ENCODE measurements at regions not wholly inside any gene's neighbourhood (a gene's known extent, or its start where the extent isn't known, plus 50 kb on each side); places are given as distances from the start of the nearest gene placed in this dataset.
"Not testable (repeated sequence)": the region's sequence is repeated elsewhere in the genome, so short reads cannot be mapped to it uniquely, and the experiment has no call there.

- no peak for DNase-seq (ENCODE audit: low read depth in 1 of 2, low spot score in 1 of 2)
- no peak for TF ChIP-seq CTCF (IDR thresholded peaks at IDR 0.05; ENCODE audit: low read depth, low read length)
- Histone ChIP-seq H3K9me3 (ENCODE audit: low read depth) (no peaks in the 10 kb centered on the region), H3K4me3 (no peak overlapping the region), H3K27ac (no peak overlapping the region), H3K4me1 (ENCODE audit: low read depth) (no peaks in the 10 kb centered on the region), H3K27me3 (no peaks in the 10 kb centered on the region), H3K36me3 (no peaks in the 10 kb centered on the region)
Measured at GRCh38 chr11:101707477-101707876, 123.7 kb upstream of the TRPC6 start.

GRCh38 chr11:101706541-101706940 is 122.7 kb upstream of the TRPC6 start:
- H3K4me1 ChIP-seq (ENCODE audit: low read depth): no peaks in the 10 kb centered on the region
- no peak for DNase-seq (ENCODE audit: low read depth in 1 of 2, low spot score in 1 of 2)
- no peaks in the 10 kb centered on the region for H3K36me3 ChIP-seq
- H3K9me3 ChIP-seq (ENCODE audit: low read depth): no peaks in the 10 kb centered on the region
- H3K27me3 ChIP-seq: no peaks in the 10 kb centered on the region
- H3K4me3 ChIP-seq: no peak overlapping the region
- no peak overlapping the region for H3K27ac ChIP-seq
- no peak for TF ChIP-seq CTCF (IDR thresholded peaks at IDR 0.05; ENCODE audit: low read depth, low read length)

GRCh38 chr11:101705972-101706371 is 122.2 kb upstream of the TRPC6 start:
- Histone ChIP-seq H3K36me3 (no peaks in the 10 kb centered on the region), H3K27me3 (no peaks in the 10 kb centered on the region), H3K27ac (no peak overlapping the region), H3K4me1 (ENCODE audit: low read depth) (no peaks in the 10 kb centered on the region), H3K9me3 (ENCODE audit: low read depth) (no peaks in the 10 kb centered on the region), H3K4me3 (no peak overlapping the region)
- no peak for DNase-seq (ENCODE audit: low read depth in 1 of 2, low spot score in 1 of 2)
- TF ChIP-seq CTCF (IDR thresholded peaks at IDR 0.05; ENCODE audit: low read depth, low read length): no peak

GRCh38 chr11:101694869-101695268 is 111.1 kb upstream of the TRPC6 start:
- not testable (repeated sequence) for H3K9me3 ChIP-seq (ENCODE audit: low read depth); H3K27ac ChIP-seq; H3K4me3 ChIP-seq; H3K27me3 ChIP-seq; DNase-seq (ENCODE audit: low read depth in 1 of 2, low spot score in 1 of 2); H3K36me3 ChIP-seq; H3K4me1 ChIP-seq (ENCODE audit: low read depth)

DNA sequence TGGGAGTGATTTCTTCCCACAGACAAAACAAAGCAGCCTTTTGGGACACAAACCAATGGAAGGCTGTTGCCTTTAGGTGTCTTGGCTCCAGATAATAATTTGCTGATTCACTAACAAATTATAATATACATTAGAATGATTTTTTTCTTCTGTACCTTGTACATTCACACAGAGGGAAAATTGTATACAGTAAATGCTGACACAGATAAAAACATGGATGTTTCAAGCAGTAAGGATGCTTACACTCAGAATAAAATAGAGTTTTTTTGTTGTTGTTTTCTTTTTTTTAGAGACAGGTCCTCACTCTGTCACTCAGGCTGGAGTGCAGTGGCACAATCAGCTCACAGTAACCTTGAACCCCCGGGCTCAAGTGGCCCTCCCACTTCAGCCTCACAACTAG is 109.2 kb upstream of the TRPC6 start:
- no peak for DNase-seq (ENCODE audit: low read depth in 1 of 2, low spot score in 1 of 2)
- Histone ChIP-seq H3K9me3 (ENCODE audit: low read depth) (no peaks in the 10 kb centered on the region), H3K27me3 (no peaks in the 10 kb centered on the region), H3K4me1 (ENCODE audit: low read depth) (no peaks in the 10 kb centered on the region), H3K36me3 (no peaks in the 10 kb centered on the region), H3K4me3 (no peak overlapping the region), H3K27ac (no peak overlapping the region)
- no peak for TF ChIP-seq CTCF (IDR thresholded peaks at IDR 0.05; ENCODE audit: low read depth, low read length)

GRCh38 chr11:101686514-101686913 is 102.7 kb upstream of the TRPC6 start:
- no peaks in the 10 kb centered on the region for H3K36me3 ChIP-seq
- no peaks in the 10 kb centered on the region for H3K9me3 ChIP-seq (ENCODE audit: low read depth)
- H3K4me1 ChIP-seq (ENCODE audit: low read depth): no peaks in the 10 kb centered on the region
- H3K4me3 ChIP-seq: no peak overlapping the region
- DNase-seq (ENCODE audit: low read depth in 1 of 2, low spot score in 1 of 2): peak in 1 of 2 donors; percentile 15
- TF ChIP-seq CTCF (IDR thresholded peaks at IDR 0.05; ENCODE audit: low read depth, low read length): no peak
- H3K27ac ChIP-seq: no peak overlapping the region
- H3K27me3 ChIP-seq: no peaks in the 10 kb centered on the region

Measured in cardiac muscle cell (in vitro differentiated cells and primary cell).